Smooth muscle cell (in vitro differentiated cells): ENCODE measurements at regions not wholly inside any gene's neighbourhood (a gene's known extent, or its start where the extent isn't known, plus 50 kb on each side); places are given as distances from the start of the nearest gene placed in this dataset.
"Not testable (repeated sequence)": the region's sequence is repeated elsewhere in the genome, so short reads cannot be mapped to it uniquely, and the experiment has no call there.

Source experiments
- DNase-seq: peaks from one replicate; lab custom pipeline; 2025; ENCODE audit not compliant: unreplicated experiment; lab: John Stamatoyannopoulos, UW
- H2AFZ ChIP-seq: fragments of 200-600 bp; sonication (generic); 2 replicates; pipeline ENCODE4 v1.6.0; 2016; ENCODE audit warnings: antibody characterized with exemption, low read depth, mild to moderate bottlenecking
- H3F3A ChIP-seq: fragments of 200-600 bp; sonication (generic); 2 replicates; pipeline ENCODE4 v1.6.0; 2017; ENCODE audit warnings: antibody characterized with exemption, low read depth
- H3K27ac ChIP-seq: fragments of 200-600 bp; sonication (generic); 2 replicates; pipeline ENCODE4 v1.5.1; 2016; ENCODE audit warnings: low read depth, mild to moderate bottlenecking
- H3K27me3 ChIP-seq: fragments of 200-600 bp; sonication (generic); 2 replicates; pipeline ENCODE4 v1.6.1; 2016; ENCODE audit warnings: low read depth, mild to moderate bottlenecking
- H3K36me3 ChIP-seq: fragments of 200-600 bp; sonication (generic); 2 replicates; pipeline ENCODE4 v1.5.1; 2016; ENCODE audit warnings: low read depth
- H3K4me1 ChIP-seq: fragments of 200-600 bp; sonication (generic); 2 replicates; pipeline ENCODE4 v1.5.1; 2016; ENCODE audit warnings: low read depth
- H3K4me2 ChIP-seq: fragments of 200-600 bp; sonication (generic); 2 replicates; pipeline ENCODE4 v1.6.0; 2016; ENCODE audit warnings: mild to moderate bottlenecking
- H3K4me3 ChIP-seq: fragments of 200-600 bp; sonication (generic); 2 replicates; pipeline ENCODE4 v1.5.1; 2016; ENCODE audit warnings: mild to moderate bottlenecking
- H3K79me2 ChIP-seq: fragments of 200-600 bp; sonication (generic); 2 replicates; pipeline ENCODE4 v1.6.0; 2016; ENCODE audit warnings: low read depth, mild to moderate bottlenecking
- H3K9ac ChIP-seq: fragments of 200-600 bp; sonication (generic); 2 replicates; pipeline ENCODE4 v1.6.0; 2016; ENCODE audit warnings: low read depth
- H3K9me3 ChIP-seq: fragments of 200-600 bp; sonication (generic); replicated peaks from 2 replicates; pipeline ENCODE4 v1.5.1; 2016; ENCODE audit warnings: low read depth
- H4K20me1 ChIP-seq: fragments of 200-600 bp; sonication (generic); 2 replicates; pipeline ENCODE4 v1.6.0; 2016; ENCODE audit warnings: low read depth
- whole genome bisulfite sequencing: methylation state at CpG from one replicate; pipeline ENCODE4 v1.1.7; 2016; ENCODE audit warnings: low lambda C conversion rate; 5-methylcytosine and 5-hydroxymethylcytosine counted together

DNA sequence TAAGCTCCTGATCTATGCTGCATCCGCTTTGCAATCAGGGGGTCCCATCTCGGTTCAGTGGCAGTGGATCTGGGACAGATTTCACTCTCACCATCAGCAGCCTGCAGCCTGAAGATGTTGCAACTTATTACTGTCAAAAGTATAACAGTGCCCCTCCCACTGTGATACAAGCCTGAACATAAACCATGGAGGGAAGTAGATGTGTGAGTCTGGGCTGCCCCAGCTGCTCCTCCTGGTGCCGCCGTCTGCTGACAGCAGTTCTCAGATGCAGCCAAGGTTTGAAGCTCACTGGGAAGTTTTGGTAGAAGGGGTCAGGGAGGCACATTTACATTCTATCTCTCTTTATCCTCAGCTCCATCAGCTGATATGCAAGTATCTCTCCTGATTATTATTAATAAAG lies 1277.7 kb downstream of the RPIA start:
- not testable (repeated sequence) for H3K36me3 ChIP-seq, DNase-seq, H3K27me3 ChIP-seq, H3K9ac ChIP-seq, H3K4me2 ChIP-seq, H2AFZ ChIP-seq, H3F3A ChIP-seq, H4K20me1 ChIP-seq, H3K9me3 ChIP-seq, H3K4me1 ChIP-seq, H3K27ac ChIP-seq, H3K4me3 ChIP-seq, H3K79me2 ChIP-seq
- WGBS = 65% methylated on average over 4 of the region's 4 CpGs

DNA sequence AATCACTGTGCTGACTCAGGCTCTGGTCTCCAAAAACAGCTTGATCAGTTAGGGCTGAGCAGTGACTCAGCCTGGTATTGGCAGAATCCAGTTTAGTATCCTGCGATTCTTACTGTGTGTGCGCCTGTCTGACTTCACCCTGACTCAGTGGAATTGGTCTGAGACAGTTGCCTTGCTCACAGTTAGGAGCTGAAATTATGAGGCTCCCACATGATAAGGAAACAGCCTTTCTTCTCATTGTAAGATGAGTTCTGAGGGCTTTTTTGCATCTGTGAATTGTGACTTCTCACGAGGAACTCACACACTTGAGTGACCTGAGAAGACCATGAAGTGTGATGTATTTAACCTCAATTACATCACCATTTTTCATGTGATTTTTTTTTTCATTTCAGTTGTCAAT lies 1282.4 kb downstream of the RPIA start:
- not testable (repeated sequence) for H3K4me2 ChIP-seq, H3K4me1 ChIP-seq, DNase-seq, H2AFZ ChIP-seq, H3K27ac ChIP-seq, H3K9ac ChIP-seq, H3K79me2 ChIP-seq, H3K36me3 ChIP-seq, H4K20me1 ChIP-seq, H3F3A ChIP-seq, H3K4me3 ChIP-seq, H3K9me3 ChIP-seq, H3K27me3 ChIP-seq
- 67% methylated on average over 3 of the region's 3 CpGs for WGBS

DNA sequence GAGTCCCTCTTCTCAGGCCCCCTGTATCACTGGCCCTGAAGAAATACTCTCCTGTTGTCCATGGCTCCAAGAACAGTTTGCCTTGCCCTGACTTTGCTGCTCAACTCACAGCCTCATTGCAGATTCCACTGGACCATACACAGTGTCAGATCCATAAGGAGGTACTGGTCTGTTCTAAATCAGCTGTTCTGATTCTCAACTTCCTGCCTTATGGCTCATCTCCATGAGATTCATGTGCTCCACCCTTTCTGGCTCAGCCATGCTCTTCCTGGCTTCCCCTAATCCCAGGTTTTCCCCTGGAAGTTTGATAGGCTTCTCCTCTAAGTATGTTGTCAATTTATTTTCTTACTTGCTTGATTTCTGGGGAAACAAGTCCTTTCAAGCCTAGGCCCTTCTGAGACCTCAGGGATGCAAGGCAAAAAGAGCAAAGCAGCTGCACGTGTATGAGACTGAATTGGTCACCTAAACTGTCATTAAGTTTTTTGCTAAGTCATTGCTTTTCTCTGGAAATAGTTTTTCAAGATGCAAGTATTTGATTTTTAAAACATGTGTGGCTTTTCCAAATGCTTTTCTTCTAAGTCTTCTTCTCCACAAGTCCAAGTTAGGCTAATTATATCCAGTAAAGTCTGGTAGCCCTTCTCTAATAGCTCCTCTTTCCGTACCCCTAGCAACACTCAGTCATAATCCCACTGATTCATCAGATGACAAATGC lies 1288.5 kb downstream of the RPIA start:
- H3F3A ChIP-seq, H3K9me3 ChIP-seq, H3K4me3 ChIP-seq, H3K27ac ChIP-seq, H3K79me2 ChIP-seq, H3K9ac ChIP-seq, H3K4me2 ChIP-seq, H3K4me1 ChIP-seq, DNase-seq, H3K27me3 ChIP-seq, H3K36me3 ChIP-seq, H4K20me1 ChIP-seq, H2AFZ ChIP-seq: not testable (repeated sequence)
- WGBS = 41% methylated on average over 2 of the region's 2 CpGs

DNA sequence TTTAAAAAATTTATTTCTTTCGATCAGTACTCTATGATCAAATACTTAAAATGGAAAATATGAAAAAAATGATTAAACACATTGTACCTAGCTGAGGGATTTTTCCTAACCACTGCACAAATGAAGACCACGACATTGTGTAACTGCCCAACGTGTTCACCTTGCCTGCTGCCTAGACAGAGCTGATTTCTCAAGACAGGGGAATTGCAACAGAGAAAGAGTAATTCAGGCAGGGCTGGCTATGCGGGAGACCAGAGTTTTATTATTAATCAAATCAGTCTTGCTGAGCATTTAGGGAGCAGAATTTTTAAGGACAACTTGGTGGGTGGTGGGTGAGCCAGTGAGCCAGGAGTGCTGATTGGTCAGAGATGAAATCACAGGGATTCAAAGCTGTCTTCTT lies 1290.8 kb downstream of the RPIA start:
- H3K27ac ChIP-seq, H3K9ac ChIP-seq, H3K4me3 ChIP-seq, H2AFZ ChIP-seq, H3K36me3 ChIP-seq, H3K9me3 ChIP-seq, H3K27me3 ChIP-seq, H4K20me1 ChIP-seq, H3F3A ChIP-seq, H3K4me2 ChIP-seq, H3K4me1 ChIP-seq, H3K79me2 ChIP-seq, DNase-seq: not testable (repeated sequence)
- WGBS = 46% methylated on average over 4 of the region's 4 CpGs

DNA sequence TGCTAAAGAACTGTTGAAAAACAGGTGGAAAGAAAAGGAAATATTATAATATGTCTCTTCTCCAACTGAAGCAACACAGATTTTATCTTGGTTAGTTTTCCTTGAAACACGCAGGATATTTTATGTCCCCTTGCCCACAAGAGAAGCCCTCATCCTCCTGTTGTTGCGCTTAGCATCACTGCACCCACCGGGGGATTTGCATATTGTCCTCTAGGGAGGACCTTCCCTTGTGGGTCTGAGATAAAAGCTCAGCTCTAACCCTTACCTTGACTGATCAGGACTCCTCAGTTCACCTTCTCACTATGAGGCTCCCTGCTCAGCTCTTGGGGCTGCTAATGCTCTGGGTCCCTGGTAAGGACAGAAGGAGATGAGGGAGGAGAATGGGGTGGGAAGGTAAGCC lies 1294.2 kb downstream of the RPIA start:
- not testable (repeated sequence) for H3K4me3 ChIP-seq, H3K36me3 ChIP-seq, H3F3A ChIP-seq, H3K27ac ChIP-seq, H3K9ac ChIP-seq, DNase-seq, H3K79me2 ChIP-seq, H4K20me1 ChIP-seq, H3K9me3 ChIP-seq, H3K27me3 ChIP-seq, H3K4me1 ChIP-seq, H2AFZ ChIP-seq, H3K4me2 ChIP-seq
- no CpG with 5 or more reads among the region's 3 CpGs for WGBS

DNA sequence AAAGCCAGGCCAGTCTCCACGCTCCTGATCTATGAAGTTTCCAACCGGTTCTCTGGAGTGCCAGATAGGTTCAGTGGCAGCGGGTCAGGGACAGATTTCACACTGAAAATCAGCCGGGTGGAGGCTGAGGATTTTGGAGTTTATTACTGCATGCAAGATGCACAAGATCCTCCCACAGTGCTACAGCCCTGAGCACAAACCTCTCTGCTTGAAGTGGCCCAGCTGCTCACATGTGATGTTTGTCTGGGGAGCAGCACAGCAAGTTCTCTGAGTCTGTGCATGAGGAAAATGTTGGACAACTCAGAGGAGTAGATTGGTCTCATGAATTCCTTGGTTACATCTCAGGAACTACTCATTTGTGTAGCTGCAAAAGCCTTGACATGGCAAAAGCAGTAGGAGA lies 1295.1 kb downstream of the RPIA start:
- whole genome bisulfite sequencing = 60% methylated on average over 4 of the region's 4 CpGs
- H4K20me1 ChIP-seq = not testable (repeated sequence)

DNA sequence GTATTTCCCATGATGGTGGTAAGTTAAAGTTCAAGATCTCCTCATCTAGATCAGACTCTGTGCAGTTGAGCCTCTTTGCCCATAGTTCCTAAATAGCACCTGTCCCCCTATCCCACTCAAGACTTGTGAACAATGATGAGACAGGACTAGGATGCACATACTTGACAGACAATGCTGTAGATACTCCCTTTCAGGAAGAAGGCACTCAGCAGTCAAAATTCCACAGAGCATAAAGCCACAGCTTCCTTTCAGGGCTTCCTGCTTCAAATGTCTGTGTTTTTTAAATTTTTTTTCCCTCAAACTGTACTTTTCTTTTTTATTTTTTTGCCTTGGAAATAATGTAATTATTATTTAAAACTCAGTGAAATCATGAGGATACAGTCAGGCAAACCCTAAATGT lies 1305.3 kb downstream of the RPIA start:
- H3F3A ChIP-seq, H4K20me1 ChIP-seq, H2AFZ ChIP-seq, H3K4me2 ChIP-seq, DNase-seq, H3K4me3 ChIP-seq, H3K4me1 ChIP-seq, H3K9me3 ChIP-seq, H3K27ac ChIP-seq, H3K36me3 ChIP-seq, H3K9ac ChIP-seq, H3K79me2 ChIP-seq, H3K27me3 ChIP-seq: not testable (repeated sequence)

More for the DNA sequence above, 1295.1 kb downstream of the RPIA start:
- not testable (repeated sequence) for DNase-seq, H2AFZ ChIP-seq, H3K9ac ChIP-seq, H3K36me3 ChIP-seq, H3K27me3 ChIP-seq, H3K4me2 ChIP-seq, H3K4me1 ChIP-seq, H3K9me3 ChIP-seq, H3K79me2 ChIP-seq, H3K4me3 ChIP-seq, H3K27ac ChIP-seq, H3F3A ChIP-seq

DNA sequence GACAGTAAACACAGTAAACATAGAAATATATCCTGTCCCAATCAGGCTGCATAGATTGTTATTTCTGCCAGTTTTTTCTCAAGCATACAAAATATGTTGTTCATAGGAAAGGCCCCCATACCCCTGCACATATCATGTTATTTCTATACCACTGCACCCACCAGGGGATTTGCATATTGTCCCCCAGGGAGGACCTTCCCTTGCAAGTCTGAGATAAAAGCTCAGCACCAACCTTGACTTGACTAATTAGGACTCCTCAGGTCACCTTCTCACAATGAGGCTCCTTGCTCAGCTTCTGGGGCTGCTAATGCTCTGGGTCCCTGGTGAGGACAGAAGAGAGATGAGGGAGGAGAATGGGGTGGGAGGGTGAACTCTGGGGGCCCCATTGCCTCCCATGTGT lies 1313.1 kb downstream of the RPIA start:
- H3K9ac ChIP-seq, H3F3A ChIP-seq, DNase-seq: not testable (repeated sequence)

DNA sequence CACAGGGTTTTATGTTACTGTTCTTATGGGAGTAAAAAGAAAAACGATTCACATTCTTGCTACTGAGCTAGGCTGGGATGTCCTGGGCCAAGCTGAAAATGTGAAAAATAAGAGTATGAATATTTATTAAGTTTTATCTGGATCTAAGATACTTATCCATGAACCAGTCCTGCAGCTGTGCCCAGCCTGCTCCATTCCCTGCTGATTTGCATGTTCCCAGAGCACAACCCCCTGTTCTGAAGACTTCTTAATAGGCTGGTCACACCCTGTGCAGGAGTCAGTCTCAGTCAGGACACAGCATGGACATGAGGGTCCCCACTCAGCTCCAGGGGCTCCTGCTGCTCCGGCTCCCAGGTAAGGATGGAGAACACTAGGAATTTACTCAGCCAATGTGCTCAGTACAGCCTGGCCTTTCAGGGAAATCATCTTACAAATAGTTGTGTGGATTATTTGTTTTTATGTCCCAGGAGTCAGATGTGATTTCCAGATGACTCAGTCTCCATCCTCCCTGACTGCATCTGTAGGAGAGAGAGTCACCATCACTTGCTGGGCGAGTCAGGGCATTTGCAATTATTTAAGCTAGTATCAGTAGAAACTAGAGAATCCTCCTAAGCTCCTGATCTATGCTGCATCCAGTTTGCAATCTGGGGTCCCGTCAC lies 1319.1 kb downstream of the RPIA start:
- H3K4me3 ChIP-seq, H3K36me3 ChIP-seq, H2AFZ ChIP-seq, H3F3A ChIP-seq, H4K20me1 ChIP-seq, H3K27me3 ChIP-seq, H3K9ac ChIP-seq, H3K4me2 ChIP-seq, H3K79me2 ChIP-seq, DNase-seq, H3K27ac ChIP-seq, H3K4me1 ChIP-seq, H3K9me3 ChIP-seq: not testable (repeated sequence)
- 59% methylated on average over 4 of the region's 4 CpGs for WGBS

More for the DNA sequence above, 1313.1 kb downstream of the RPIA start:
- not testable (repeated sequence) for H3K4me3 ChIP-seq, H3K27ac ChIP-seq, H4K20me1 ChIP-seq, H3K27me3 ChIP-seq, H2AFZ ChIP-seq, H3K4me2 ChIP-seq, H3K36me3 ChIP-seq, H3K4me1 ChIP-seq, H3K9me3 ChIP-seq, H3K79me2 ChIP-seq
